Smooth muscle cell (in vitro differentiated cells): ENCODE measurements at regions not wholly inside any gene's neighbourhood (a gene's known extent, or its start where the extent isn't known, plus 50 kb on each side); places are given as distances from the start of the nearest gene placed in this dataset.

Experiments used
- DNase-seq: peaks from one replicate; lab custom pipeline; 2025; ENCODE audit not compliant: unreplicated experiment; lab: John Stamatoyannopoulos, UW
- H2AFZ ChIP-seq: fragments of 200-600 bp; sonication (generic); 2 replicates; pipeline ENCODE4 v1.6.0; 2016; ENCODE audit warnings: antibody characterized with exemption, low read depth, mild to moderate bottlenecking
- H3F3A ChIP-seq: fragments of 200-600 bp; sonication (generic); 2 replicates; pipeline ENCODE4 v1.6.0; 2017; ENCODE audit warnings: antibody characterized with exemption, low read depth
- H3K27ac ChIP-seq: fragments of 200-600 bp; sonication (generic); 2 replicates; pipeline ENCODE4 v1.5.1; 2016; ENCODE audit warnings: low read depth, mild to moderate bottlenecking
- H3K27me3 ChIP-seq: fragments of 200-600 bp; sonication (generic); 2 replicates; pipeline ENCODE4 v1.6.1; 2016; ENCODE audit warnings: low read depth, mild to moderate bottlenecking
- H3K36me3 ChIP-seq: fragments of 200-600 bp; sonication (generic); 2 replicates; pipeline ENCODE4 v1.5.1; 2016; ENCODE audit warnings: low read depth
- H3K4me1 ChIP-seq: fragments of 200-600 bp; sonication (generic); 2 replicates; pipeline ENCODE4 v1.5.1; 2016; ENCODE audit warnings: low read depth
- H3K4me2 ChIP-seq: fragments of 200-600 bp; sonication (generic); 2 replicates; pipeline ENCODE4 v1.6.0; 2016; ENCODE audit warnings: mild to moderate bottlenecking
- H3K4me3 ChIP-seq: fragments of 200-600 bp; sonication (generic); 2 replicates; pipeline ENCODE4 v1.5.1; 2016; ENCODE audit warnings: mild to moderate bottlenecking
- H3K79me2 ChIP-seq: fragments of 200-600 bp; sonication (generic); 2 replicates; pipeline ENCODE4 v1.6.0; 2016; ENCODE audit warnings: low read depth, mild to moderate bottlenecking
- H3K9ac ChIP-seq: fragments of 200-600 bp; sonication (generic); 2 replicates; pipeline ENCODE4 v1.6.0; 2016; ENCODE audit warnings: low read depth
- H3K9me3 ChIP-seq: fragments of 200-600 bp; sonication (generic); replicated peaks from 2 replicates; pipeline ENCODE4 v1.5.1; 2016; ENCODE audit warnings: low read depth
- H4K20me1 ChIP-seq: fragments of 200-600 bp; sonication (generic); 2 replicates; pipeline ENCODE4 v1.6.0; 2016; ENCODE audit warnings: low read depth
- WGBS: methylation state at CpG from one replicate; pipeline ENCODE4 v1.1.7; 2016; ENCODE audit warnings: low lambda C conversion rate; 5-methylcytosine and 5-hydroxymethylcytosine counted together
- TF ChIP-seq, protein P1 (sequence below): fragments of 200-600 bp; sonication (generic); IDR thresholded peaks from 2 replicates; pipeline ENCODE4 v1.5.1; 2017; ENCODE audit warnings: borderline replicate concordance, mild to moderate bottlenecking, antibody characterized with exemption; ENCODE audit not compliant: insufficient read depth, poor library complexity, severe bottlenecking

DNA sequence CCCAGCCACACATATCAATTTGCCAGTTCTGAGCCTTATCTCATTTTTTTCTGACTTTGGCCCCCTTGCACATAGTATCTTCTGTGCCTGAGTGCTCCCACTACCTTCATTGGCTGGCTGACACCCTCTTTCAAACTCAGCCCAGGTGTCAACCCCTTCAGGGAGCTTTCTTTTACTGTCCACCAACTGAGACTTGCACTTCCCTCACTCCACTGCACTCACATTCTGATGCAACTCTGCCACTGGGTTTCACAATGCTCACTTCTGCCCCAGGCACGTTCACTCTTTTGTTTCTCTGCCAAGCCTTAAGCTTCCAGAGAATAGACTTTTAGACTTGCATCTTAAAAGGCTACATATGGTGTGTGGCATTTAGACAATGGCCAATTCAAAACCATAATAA lies 101.5 kb upstream of the CBLB start:
- Histone ChIP-seq H3K27me3 (no peaks in the 10 kb centered on the region), H3K79me2 (no peaks in the 10 kb centered on the region), H3K27ac (no peak overlapping the region), H4K20me1 (no peaks in the 10 kb centered on the region), H3F3A (no peaks in the 10 kb centered on the region), H2AFZ (no peak overlapping the region), H3K4me3 (no peak overlapping the region), H3K36me3 (no peaks in the 10 kb centered on the region), H3K4me1 (no peaks in the 10 kb centered on the region), H3K9ac (no peak overlapping the region), H3K4me2 (no peak overlapping the region), H3K9me3 (no peaks in the 10 kb centered on the region)
- TF ChIP-seq, protein P1, sequence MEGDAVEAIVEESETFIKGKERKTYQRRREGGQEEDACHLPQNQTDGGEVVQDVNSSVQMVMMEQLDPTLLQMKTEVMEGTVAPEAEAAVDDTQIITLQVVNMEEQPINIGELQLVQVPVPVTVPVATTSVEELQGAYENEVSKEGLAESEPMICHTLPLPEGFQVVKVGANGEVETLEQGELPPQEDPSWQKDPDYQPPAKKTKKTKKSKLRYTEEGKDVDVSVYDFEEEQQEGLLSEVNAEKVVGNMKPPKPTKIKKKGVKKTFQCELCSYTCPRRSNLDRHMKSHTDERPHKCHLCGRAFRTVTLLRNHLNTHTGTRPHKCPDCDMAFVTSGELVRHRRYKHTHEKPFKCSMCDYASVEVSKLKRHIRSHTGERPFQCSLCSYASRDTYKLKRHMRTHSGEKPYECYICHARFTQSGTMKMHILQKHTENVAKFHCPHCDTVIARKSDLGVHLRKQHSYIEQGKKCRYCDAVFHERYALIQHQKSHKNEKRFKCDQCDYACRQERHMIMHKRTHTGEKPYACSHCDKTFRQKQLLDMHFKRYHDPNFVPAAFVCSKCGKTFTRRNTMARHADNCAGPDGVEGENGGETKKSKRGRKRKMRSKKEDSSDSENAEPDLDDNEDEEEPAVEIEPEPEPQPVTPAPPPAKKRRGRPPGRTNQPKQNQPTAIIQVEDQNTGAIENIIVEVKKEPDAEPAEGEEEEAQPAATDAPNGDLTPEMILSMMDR, result no peak
- no peak for DNase-seq
- 46% methylated on average over 1 of the region's 1 CpG for WGBS

DNA sequence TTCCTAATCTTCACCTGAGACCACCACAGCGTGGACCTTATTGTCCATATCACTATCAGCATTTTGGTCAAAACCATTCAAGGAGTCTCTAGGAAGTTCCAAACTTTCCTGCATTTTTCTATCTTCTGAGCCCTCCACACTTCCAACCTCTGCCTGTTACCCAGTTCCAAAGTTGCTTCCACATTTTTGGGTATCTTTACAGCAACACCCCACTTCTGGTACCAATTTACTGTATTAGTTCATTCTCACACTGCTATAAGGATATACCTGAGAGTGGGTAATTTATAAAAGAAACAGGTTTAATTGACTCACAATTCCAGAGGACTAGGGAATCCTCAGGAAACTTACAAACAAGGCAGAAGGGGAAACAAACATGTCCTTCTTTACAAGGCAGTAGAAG lies 103.3 kb upstream of the CBLB start:
- H3K79me2 ChIP-seq, result no peaks in the 10 kb centered on the region
- 4% methylated on average over 1 of the region's 1 CpG for WGBS
- no peaks in the 10 kb centered on the region for H3K36me3 ChIP-seq
- no peak overlapping the region for H2AFZ ChIP-seq
- TF ChIP-seq, protein P1, result no peak
- DNase-seq, result no peak
- H3F3A ChIP-seq, result no peaks in the 10 kb centered on the region
- no peaks in the 10 kb centered on the region for H3K9me3 ChIP-seq
- H3K9ac ChIP-seq, result no peak overlapping the region
- H4K20me1 ChIP-seq, result no peaks in the 10 kb centered on the region
- H3K4me2 ChIP-seq, result no peak overlapping the region
- no peaks in the 10 kb centered on the region for H3K4me1 ChIP-seq
- no peak overlapping the region for H3K4me3 ChIP-seq
- H3K27ac ChIP-seq, result no peak overlapping the region
- no peaks in the 10 kb centered on the region for H3K27me3 ChIP-seq

DNA sequence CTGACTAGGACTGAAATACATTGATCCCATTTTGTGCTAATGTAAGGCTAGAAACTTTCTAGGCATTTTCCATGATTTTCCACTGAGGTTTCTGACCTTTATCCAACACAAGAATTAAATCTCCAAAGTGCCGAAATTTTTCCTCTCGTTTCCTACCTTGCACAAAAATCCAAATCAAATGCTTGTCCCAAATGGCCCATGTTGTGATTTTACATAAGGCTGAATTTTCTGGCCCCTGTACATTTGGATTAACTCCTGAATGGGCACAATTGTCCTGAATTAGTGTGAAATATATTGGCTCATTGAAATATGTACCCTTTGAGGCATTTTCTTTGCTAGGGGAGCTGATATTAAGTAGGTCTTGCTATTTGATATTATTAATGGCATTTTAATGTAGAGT lies 105.6 kb upstream of the CBLB start:
- TF ChIP-seq, protein P1, result no peak
- H3K4me2 ChIP-seq, result no peak overlapping the region
- WGBS, result 93% methylated on average over 2 of the region's 2 CpGs

DNA sequence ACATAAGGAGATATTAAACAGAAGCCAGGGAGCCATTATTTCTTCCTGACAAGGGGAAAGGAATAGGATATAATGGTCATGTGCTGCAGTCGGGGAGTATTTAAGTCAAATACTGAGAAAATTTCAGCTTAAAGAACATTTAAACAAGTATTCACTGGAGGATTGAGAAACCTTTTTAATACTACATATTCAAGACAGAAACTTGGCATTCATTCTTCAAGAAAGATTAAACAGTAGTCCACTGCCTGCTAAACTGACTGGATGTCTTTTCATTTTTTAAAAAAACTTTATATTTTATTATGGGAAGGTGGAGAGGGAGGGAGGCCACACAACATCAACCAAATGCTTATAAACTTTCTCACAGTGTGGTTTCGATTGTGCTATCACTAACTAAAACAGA lies 107.4 kb upstream of the CBLB start:
- no peaks in the 10 kb centered on the region for H4K20me1 ChIP-seq
- no peaks in the 10 kb centered on the region for H3K36me3 ChIP-seq
- H3K4me2 ChIP-seq, result no peak overlapping the region
- WGBS, result 86% methylated on average over 2 of the region's 2 CpGs
- DNase-seq, result no peak
- H3K4me1 ChIP-seq, result no peaks in the 10 kb centered on the region
- no peaks in the 10 kb centered on the region for H3K27me3 ChIP-seq
- H3K4me3 ChIP-seq, result no peak overlapping the region
- no peak overlapping the region for H3K9ac ChIP-seq
- H3K79me2 ChIP-seq, result no peaks in the 10 kb centered on the region
- TF ChIP-seq, protein P1, result no peak
- no peak overlapping the region for H2AFZ ChIP-seq
- no peaks in the 10 kb centered on the region for H3K9me3 ChIP-seq
- no peak overlapping the region for H3K27ac ChIP-seq
- no peaks in the 10 kb centered on the region for H3F3A ChIP-seq

More for the DNA sequence above, 105.6 kb upstream of the CBLB start:
- no peaks in the 10 kb centered on the region for H3K27me3 ChIP-seq
- H3K4me1 ChIP-seq, result no peaks in the 10 kb centered on the region
- H3K9me3 ChIP-seq, result no peaks in the 10 kb centered on the region
- no peak overlapping the region for H3K9ac ChIP-seq
- no peaks in the 10 kb centered on the region for H3K36me3 ChIP-seq
- H3K4me3 ChIP-seq, result no peak overlapping the region
- DNase-seq, result no peak
- H3K27ac ChIP-seq, result no peak overlapping the region
- H2AFZ ChIP-seq, result no peak overlapping the region
- H3F3A ChIP-seq, result no peaks in the 10 kb centered on the region
- no peaks in the 10 kb centered on the region for H3K79me2 ChIP-seq
- no peaks in the 10 kb centered on the region for H4K20me1 ChIP-seq
